HG02798 (cell line): ENCODE measurements at regions not wholly inside any gene's neighbourhood (a gene's known extent, or its start where the extent isn't known, plus 50 kb on each side); places are given as distances from the start of the nearest gene placed in this dataset.
"Not testable (repeated sequence)": the region's sequence is repeated elsewhere in the genome, so short reads cannot be mapped to it uniquely, and the experiment has no call there.

Experiments
- ATAC-seq: cut with Tn5 transposase; IDR thresholded peaks from one replicate; pipeline ENCODE4 v1.9.1; 2021; ENCODE audit warnings: mild to moderate bottlenecking; ENCODE audit not compliant: unreplicated experiment, poor library complexity

DNA sequence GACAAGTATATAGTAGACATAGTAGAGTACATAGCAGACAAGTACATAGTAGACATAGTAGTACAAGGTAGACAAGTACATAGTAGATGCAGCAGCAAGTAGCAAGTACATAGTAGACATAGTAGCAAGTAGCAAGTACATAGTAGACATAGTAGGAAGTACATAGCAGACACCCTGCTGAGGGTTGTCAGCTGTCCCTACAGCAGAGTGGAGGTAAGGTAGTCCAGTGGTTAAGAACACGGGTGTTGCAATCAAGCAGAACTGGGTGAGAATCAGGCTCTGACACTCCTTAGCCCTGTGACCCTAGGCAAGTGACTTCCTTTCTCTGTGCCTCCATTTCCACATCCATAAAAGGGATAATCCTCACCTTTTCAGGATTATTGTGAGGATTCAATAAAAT lies 94.7 kb downstream of the NOG start:
- ATAC-seq: no peak

DNA sequence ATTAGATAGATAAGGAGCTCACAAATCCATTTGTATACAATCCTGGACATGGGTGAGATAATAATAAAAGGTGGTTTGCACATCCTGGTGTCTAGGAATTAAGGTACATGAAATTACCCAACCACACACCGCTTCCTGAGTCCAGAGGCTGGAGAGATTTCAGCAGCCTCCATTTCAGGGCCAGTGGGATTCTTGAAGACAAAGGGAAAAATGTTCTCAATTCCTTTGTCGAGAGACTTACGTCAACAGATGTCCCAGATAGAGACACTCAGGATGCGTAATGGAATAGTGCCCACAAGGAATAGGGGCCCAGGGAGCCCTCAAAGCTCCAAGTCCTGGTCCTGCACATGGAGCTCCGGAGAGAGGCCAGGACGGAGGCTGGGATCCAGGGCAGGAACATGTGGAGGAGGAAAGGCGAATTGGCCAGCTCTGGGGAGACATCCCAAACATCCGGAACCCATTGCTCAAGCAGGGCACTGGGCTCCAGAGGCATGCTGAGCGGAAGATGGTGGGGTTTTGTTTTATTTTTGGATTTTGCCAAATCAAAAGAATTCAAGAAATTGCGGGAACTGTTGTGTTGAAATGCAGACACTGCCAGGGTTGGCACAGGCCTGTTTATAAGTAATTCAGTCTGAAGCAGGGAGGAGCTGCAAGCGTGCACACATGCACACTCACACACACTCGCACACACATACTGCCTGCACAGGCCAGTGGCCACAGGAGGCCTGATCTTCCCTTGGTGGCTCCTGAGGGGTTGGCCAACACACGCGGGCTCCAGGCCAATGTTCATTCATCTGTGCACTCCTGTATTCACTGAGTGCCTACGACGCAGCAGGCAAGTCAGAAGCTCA lies 97.2 kb downstream of the NOG start:
- ATAC-seq: no peak

- ATAC-seq: no peak
Measured at GRCh38 chr17:56694825-56695224, 101.3 kb downstream of the NOG start.

DNA sequence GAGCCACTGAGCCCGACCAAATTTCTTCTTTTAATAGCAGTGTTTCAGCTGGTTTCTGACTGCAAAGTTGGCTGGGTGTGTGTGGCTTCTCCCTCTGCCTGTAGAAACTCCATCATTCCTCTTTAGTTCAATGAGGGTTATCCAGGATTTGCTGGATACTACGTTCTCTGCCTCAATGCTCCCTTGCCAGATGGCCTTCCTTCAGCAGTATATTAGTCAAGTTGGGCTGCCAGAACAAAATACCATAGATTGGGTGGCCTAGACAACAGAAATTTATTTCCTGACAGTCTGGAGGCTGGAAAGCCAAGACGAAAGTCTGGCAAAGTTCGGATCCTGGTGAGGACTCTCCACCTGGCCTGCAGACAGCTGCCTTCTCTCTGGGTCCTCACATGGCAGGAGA lies 103.7 kb downstream of the NOG start:
- no peak for ATAC-seq

DNA sequence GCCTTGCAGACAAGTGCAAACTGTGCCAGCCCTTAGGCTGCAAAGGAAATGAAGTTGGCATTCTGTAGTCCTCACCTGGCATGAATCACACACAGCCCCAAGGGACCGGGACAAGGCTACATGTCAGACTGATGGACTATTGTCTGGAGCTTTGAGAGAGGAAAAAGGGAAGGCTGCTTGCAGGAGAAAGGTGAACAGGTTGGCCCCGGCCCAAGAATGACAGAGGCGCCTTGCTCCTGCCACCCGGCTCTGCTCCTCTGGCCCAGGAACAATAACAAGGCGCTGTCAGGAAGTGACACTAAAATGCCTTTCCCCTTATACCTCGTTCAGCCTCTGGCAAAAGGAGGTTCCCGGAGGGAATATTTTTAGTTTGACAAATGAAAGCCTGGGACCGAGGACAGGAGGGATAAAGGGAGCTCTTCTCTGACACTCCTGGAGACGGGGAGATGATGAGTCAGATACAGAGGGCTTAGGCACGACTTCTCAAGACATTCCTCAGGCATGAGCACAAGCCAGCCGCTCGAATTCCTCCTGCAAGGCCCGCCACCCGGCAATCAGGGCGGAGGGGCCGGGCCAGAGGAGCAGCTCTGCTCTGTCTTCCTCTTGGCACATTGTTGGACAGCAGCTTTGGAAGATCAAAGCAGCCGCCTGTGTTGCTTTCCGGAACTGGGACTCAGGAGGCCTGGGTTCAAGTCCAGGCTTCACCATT lies 105.8 kb downstream of the NOG start:
- no peak for ATAC-seq

DNA sequence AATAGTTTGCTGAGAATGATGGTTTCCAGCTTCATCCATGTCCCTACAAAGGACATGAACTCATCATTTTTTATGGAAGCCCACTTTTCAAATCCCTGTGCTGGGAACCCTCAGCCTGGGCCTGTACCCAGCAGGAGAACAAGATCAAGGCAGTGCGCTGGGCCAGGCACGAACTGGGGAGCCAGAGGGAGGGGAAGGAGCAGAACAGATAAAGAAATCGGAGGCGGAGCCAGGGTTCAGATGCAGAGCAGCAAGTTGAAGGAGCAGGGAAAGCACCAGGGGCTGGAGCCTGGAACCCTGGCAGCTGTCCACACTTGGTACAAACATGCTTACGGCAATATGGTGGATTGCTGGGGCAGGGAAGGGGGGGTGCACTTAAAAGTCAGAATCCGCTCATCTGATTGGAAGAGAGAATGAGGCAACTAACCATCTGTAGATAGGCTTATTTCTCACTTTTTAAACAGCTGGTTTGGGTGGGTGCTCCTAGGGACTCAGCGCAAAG lies 107.5 kb downstream of the NOG start:
- no peak for ATAC-seq

GRCh38 chr17:56707312-56708219 lies 114.1 kb downstream of the NOG start:
- ATAC-seq: no peak

- ATAC-seq: no peak
Measured at GRCh38 chr17:56708220-56708558, 114.7 kb downstream of the NOG start.

DNA sequence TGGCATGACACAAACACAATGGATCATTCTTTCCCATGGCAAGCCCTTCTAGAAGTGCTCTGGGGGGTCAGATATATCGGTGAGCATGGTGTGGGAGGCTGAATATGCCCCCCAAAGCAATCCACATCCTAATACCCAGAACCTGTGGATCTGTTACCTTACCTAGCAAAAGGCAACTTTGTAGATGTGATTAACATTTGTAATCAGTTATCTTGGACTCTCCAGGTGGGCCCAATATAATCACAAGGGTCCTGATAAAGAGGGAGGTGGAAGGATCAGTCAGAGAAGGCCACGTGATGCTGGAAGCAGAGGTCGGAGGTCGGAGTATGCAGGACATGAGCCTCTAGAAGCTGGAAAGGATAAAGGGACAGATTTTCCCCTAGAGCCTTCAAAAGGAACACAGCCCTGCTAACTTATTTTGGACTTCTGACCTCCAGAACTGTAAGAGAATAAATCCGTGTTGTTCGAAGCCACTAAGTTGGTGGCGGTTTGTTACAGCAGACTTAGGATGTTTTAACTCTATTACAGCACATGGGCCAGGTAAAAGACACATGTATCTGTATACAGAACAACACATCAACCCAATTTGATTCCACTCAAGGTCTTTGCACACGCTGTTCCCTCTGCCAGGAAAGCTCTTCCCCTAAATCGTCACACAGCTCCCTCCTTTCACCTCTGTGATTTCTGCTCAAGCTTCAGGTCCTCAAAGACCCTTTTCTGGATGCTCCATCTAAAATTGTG lies 115.3 kb downstream of the NOG start:
- ATAC-seq: no peak

- ATAC-seq: no peak
Measured at GRCh38 chr17:56710986-56711385, 117.5 kb downstream of the NOG start.

GRCh38 chr17:56715613-56716357 lies 117.9 kb downstream of the C17orf67 start:
- peak; percentile 90 for ATAC-seq

GRCh38 chr17:56717471-56717870 lies 116.2 kb downstream of the C17orf67 start:
- ATAC-seq: no peak

- ATAC-seq: no peak
Measured at GRCh38 chr17:56718515-56718914, 115.2 kb downstream of the C17orf67 start.

GRCh38 chr17:56723421-56723820 lies 110.3 kb downstream of the C17orf67 start:
- ATAC-seq: no peak

- no peak for ATAC-seq
Measured at GRCh38 chr17:56724664-56725063, 109.1 kb downstream of the C17orf67 start.

DNA sequence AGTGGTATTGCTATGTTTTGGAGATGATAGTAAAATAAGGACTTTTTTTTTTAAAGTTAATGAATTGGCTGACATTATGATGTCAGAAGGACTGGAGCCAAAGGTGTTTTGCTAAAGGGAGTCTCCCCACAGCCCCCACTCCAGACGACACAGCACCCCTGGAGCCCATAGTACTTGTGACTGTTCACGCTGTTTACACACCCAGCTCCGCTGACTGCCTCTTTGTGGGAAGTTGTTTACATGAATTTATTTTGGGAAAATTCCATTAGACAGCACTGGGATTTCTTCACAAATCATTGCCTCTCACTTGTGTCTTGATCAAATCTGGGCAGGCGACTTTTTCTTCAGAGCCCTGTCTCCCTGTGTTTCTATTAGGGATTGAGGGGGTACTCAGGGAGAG lies 108.6 kb downstream of the C17orf67 start:
- no peak for ATAC-seq

- no peak for ATAC-seq
Measured at GRCh38 chr17:56727876-56728617, 105.7 kb downstream of the C17orf67 start.

DNA sequence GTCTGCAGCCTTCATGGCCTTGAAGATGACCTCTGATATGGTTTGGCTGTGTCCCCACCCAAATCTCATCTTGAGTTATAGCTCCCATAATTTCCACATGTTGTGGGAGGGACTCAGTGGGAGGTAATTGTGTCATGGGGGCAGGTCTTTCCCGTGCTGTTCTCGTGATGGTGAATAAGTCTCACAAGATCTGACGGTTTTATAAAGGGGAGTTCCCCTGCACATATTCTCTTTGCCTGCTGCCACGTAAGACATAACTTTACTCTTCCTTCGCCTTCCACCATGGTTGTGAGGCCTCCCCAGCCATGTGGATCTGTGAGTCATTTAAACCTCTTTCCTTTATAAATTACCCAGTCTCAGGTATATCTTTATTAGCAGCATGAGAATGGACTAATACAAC lies 102.6 kb downstream of the C17orf67 start:
- ATAC-seq: not testable (repeated sequence)

- ATAC-seq: no peak
Measured at GRCh38 chr17:56733833-56734232, 99.9 kb downstream of the C17orf67 start.
